MM.1S (cell line): ENCODE measurements at regions not wholly inside any gene's neighbourhood (a gene's known extent, or its start where the extent isn't known, plus 50 kb on each side); places are given as distances from the start of the nearest gene placed in this dataset.

Experiments used
- EZH2 ChIP-seq: fragments of 300-600 bp; sonication (generic); optimal IDR thresholded peaks from 2 replicates; pipeline ENCODE3; 2017; ENCODE audit warnings: low read depth, mild to moderate bottlenecking, antibody characterized with exemption, low read length, mixed read lengths
- EZH2phosphoT487 ChIP-seq: fragments of 300-600 bp; sonication (generic); IDR thresholded peaks from 2 replicates; pipeline ENCODE4 v1.6.1; 2018; ENCODE audit warnings: antibody characterized with exemption, low read length
- TF ChIP-seq, protein P1 (sequence below): fragments of 300-600 bp; sonication (generic); IDR thresholded peaks from 2 replicates; pipeline ENCODE4 v1.5.1; 2016; ENCODE audit warnings: antibody characterized with exemption, low read length, mixed read lengths

DNA sequence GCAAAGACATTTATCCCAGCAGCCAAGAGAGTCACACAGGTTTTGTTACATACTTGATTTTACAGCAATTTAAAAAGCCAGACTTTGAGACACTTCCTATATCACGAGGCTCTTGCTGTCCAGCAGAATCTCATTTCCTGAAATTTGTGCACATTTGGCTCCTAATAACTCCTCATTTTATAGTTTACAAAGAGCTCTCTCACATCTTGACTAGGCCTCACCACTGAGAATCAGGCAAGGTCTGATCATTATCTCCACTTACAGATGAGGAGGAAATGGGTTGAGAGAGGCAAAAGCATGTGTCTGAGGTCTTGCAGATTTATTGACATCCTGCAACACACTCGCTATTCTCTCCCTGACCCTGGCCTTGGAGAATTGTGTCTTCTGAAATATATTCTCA is 426.8 kb downstream of the MAFB start:
- TF ChIP-seq, protein P1, sequence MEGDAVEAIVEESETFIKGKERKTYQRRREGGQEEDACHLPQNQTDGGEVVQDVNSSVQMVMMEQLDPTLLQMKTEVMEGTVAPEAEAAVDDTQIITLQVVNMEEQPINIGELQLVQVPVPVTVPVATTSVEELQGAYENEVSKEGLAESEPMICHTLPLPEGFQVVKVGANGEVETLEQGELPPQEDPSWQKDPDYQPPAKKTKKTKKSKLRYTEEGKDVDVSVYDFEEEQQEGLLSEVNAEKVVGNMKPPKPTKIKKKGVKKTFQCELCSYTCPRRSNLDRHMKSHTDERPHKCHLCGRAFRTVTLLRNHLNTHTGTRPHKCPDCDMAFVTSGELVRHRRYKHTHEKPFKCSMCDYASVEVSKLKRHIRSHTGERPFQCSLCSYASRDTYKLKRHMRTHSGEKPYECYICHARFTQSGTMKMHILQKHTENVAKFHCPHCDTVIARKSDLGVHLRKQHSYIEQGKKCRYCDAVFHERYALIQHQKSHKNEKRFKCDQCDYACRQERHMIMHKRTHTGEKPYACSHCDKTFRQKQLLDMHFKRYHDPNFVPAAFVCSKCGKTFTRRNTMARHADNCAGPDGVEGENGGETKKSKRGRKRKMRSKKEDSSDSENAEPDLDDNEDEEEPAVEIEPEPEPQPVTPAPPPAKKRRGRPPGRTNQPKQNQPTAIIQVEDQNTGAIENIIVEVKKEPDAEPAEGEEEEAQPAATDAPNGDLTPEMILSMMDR, result no peak
- no peak for TF ChIP-seq EZH2
- TF ChIP-seq EZH2phosphoT487, result no peak
